ENCODE measurements at regions not wholly inside any gene's neighbourhood (a gene's known extent, or its start where the extent isn't known, plus 50 kb on each side); places are given as distances from the start of the nearest gene placed in this dataset.

GRCh38 chr5:159678657-159679392 lies 237.5 kb upstream of the ADRA1B start:
- TF ChIP-seq POLR2AphosphoS5 (IDR thresholded peaks at IDR 0.05) = no peak
- no peak for TF ChIP-seq POLR2A (IDR thresholded peaks at IDR 0.05)
